HEK293T (cell line): ENCODE measurements at regions not wholly inside any gene's neighbourhood (a gene's known extent, or its start where the extent isn't known, plus 50 kb on each side); places are given as distances from the start of the nearest gene placed in this dataset.
"Not testable (repeated sequence)": the region's sequence is repeated elsewhere in the genome, so short reads cannot be mapped to it uniquely, and the experiment has no call there.

ENCODE experiments used
- ELF4 ChIP-seq: fragments of 450-650 bp; IDR thresholded peaks from 2 replicates; pipeline ENCODE4 v1.6.1; 2017; ENCODE audit warnings: antibody characterized with exemption
- FOXK2 ChIP-seq: fragments of 450-650 bp; IDR thresholded peaks from 2 replicates; pipeline ENCODE4 v1.6.1; 2016; ENCODE audit warnings: mild to moderate bottlenecking
- HDGF ChIP-seq: fragments of 450-650 bp; IDR thresholded peaks from 2 replicates; pipeline ENCODE4 v1.6.1; 2017; ENCODE audit warnings: antibody characterized with exemption, borderline replicate concordance
- NFRKB ChIP-seq: fragments of 450-650 bp; IDR thresholded peaks from 2 replicates; pipeline ENCODE4 v1.6.1; 2016; ENCODE audit warnings: mild to moderate bottlenecking, moderate library complexity
- ZNF384 ChIP-seq: fragments of 450-650 bp; IDR thresholded peaks from 2 replicates; pipeline ENCODE4 v1.6.1; 2016

DNA sequence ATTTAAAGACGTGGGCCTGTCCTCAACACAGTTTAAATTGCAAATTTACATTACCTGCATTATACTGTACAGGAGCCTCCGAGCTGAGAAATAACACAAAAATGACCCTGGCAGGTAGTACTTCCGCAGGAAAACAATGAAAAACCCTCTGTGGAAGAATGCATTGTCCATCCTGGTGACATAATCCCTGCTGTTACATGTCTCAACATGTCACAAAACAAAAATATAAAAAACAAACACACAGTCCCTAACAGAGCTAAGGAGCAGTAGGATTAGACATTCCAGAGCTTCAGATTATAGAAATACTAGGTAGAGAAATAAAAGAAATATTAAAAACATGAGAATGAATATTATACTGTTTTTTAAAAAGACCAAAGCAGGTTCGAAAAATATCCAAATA, 359.2 kb downstream of the SRGAP2C start:
- TF ChIP-seq FOXK2, HDGF, ZNF384, NFRKB, ELF4: not testable (repeated sequence)
